HG02588 (cell line): ENCODE measurements at regions not wholly inside any gene's neighbourhood (a gene's known extent, or its start where the extent isn't known, plus 50 kb on each side); places are given as distances from the start of the nearest gene placed in this dataset.
"Not testable (repeated sequence)": the region's sequence is repeated elsewhere in the genome, so short reads cannot be mapped to it uniquely, and the experiment has no call there.

ENCODE experiments used
- ATAC-seq: cut with Tn5 transposase; IDR thresholded peaks from one replicate; pipeline ENCODE4 v1.9.1; 2021; ENCODE audit warnings: mild to moderate bottlenecking, moderate library complexity; ENCODE audit not compliant: unreplicated experiment

DNA sequence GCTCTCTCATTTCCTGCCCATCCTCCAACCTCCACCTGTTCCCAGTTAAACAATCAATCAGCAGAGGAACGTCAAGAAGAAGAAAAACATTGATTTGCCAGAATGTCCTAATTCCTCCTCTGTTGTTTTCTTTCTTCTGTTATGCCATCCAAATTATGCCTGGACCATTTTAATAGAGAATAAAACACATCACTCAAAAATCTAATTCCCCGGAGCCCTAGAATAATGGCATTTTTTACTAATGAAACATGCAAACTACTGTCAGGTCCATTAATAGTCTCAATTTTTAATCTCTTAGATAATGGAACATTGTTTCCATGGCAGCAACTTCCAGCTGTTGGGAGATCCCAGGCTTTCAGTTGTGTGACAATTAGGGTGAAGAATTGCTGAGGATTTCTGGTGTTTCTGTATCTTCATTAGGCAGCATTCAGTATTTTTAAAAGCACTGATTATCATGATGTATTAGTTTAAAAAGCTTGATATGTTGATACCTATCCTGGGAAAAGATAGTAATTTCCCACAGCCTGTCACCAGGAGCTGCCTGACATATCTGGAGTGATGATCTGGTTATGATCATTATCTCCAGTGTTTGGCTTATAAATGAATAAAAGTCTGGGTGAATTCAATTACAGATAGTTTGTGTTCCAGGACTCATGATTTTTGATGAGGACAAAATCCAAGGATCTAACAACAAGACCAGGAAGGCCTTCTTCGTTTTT, 209.8 kb downstream of the TPBG start:
- ATAC-seq, result no peak

- no peak for ATAC-seq
Measured at GRCh38 chr6:82576284-82576683, 212.7 kb downstream of the TPBG start.

GRCh38 chr6:82584194-82584695, 220.6 kb downstream of the TPBG start:
- no peak for ATAC-seq

- ATAC-seq, result no peak
Measured at GRCh38 chr6:82584856-82585255, 221.2 kb downstream of the TPBG start.

DNA sequence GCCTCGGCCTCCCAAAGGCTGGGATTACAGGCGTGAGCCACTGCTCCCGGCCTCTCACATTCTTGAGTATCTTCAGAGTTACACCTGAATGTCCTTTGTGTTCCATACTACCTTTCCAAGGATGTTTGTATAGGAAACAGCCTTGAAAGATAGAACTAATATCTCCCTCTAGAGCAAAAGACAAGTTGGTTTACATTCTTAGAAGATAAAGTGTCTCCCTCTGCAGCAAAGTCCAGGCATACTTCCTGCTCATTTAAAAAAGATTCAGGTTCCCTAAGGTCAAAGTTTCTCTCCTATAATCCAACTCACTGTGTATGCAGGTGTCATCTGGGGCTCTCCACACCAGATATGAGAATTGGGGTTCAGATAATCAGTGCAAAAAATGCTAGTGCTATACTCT, 224.4 kb downstream of the TPBG start:
- ATAC-seq, result no peak

- no peak for ATAC-seq
Measured at GRCh38 chr6:82588859-82589412, 225.3 kb downstream of the TPBG start.

DNA sequence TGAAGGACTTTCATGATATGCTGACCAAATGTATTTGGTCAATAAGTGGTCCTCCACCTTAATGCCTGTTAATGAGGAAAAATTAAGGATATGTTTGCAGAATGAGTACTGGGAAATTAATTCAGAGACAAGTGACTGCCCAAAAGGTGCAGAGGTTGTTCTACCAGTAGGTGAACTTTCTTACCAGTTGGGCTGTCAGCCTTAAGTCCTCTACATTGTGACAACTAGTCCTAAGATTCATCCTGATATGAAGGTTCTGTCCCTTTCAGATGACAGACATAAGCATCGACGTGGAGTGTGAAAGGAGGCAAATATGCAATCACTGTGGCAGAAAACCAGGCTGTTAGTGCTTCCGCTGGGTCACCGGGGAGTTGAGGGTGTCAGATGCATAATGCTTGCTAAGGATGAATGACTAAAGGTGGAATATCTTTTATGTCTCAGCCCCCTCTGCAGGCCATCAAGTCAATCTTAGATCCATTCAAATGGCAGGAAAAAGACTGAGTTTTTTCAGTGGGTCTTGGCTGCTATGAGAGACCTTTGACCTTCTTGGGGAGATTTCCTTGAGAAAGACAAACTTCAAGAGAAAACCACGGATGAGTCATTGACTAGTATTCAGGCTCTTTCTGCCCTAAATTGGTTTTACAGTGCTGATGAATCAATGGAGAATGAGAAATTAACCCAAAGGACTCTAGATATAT, 226.0 kb downstream of the TPBG start:
- ATAC-seq, result peak; percentile 64

- no peak for ATAC-seq
Measured at GRCh38 chr6:82597201-82597600, 233.6 kb downstream of the TPBG start.

- ATAC-seq, result no peak
Measured at GRCh38 chr6:82602776-82603175, 239.2 kb downstream of the TPBG start.

GRCh38 chr6:82603871-82604270, 240.3 kb downstream of the TPBG start:
- ATAC-seq, result no peak

GRCh38 chr6:82607998-82608725, 244.5 kb downstream of the TPBG start:
- no peak for ATAC-seq

GRCh38 chr6:82608781-82609180, 245.2 kb downstream of the TPBG start:
- ATAC-seq, result no peak

DNA sequence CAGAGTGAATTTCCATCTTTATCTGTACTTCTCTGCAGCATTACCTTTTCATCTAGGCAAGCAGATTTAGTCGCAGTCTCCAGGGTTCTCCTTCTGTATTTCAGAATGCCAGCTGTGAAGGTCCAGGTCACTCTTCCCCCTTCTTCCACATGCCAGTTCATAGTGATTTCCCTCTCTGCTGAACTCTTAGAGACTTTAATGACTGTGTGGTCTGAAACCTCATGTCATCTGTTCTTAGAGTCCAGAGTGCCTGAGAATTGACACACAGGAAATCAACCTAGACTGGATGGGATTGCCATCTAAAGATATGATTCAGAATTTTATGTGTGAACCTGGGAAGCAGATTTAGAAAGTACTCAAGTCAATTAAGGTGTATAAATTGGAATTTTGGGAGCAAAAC, 248.1 kb downstream of the TPBG start:
- no peak for ATAC-seq

DNA sequence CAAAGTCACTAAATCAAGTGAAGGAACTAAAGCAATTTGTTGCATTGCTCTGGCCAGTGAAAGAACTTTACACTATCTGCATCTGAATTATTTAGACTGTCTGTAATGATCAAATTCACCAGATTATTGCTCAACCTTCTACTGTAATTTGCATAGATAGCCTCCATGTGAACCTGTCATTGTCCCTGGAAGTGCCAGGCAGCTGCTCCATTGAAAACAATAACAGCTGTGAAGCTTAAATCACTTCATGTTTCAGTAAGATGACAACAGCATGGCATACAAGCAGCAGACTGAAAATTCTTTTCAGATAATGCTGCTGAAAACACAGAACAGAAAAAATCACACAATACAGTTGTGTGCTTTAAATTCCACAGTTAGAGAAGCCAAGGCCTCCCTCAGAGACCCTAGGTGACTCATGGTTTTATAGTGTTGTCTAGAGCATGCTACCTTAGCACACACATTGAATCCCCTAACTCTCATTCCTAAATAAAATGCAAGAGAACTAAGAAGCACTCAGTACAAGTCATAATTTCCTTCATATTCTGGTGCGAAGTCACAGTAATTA, 248.9 kb downstream of the TPBG start:
- ATAC-seq, result no peak

DNA sequence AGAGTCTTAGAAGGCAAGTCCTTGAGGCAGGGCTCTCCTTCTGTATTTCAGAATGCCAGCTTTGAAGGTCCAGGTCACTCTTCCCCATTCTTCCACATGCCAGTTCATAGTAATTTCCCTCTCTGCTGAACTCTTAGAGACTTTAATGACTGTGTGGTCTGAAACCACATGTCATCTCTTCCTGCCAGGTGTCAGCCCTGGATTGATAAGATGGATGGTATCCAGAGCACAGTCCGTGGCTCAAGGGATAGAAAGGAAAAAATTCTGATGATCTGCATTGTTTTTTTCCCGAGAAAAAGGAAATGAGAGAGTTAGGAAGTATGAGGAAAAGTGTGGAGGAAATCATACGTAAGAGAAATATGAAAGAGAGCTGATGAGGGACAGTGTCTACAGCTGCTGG, 250.9 kb downstream of the TPBG start:
- no peak for ATAC-seq

DNA sequence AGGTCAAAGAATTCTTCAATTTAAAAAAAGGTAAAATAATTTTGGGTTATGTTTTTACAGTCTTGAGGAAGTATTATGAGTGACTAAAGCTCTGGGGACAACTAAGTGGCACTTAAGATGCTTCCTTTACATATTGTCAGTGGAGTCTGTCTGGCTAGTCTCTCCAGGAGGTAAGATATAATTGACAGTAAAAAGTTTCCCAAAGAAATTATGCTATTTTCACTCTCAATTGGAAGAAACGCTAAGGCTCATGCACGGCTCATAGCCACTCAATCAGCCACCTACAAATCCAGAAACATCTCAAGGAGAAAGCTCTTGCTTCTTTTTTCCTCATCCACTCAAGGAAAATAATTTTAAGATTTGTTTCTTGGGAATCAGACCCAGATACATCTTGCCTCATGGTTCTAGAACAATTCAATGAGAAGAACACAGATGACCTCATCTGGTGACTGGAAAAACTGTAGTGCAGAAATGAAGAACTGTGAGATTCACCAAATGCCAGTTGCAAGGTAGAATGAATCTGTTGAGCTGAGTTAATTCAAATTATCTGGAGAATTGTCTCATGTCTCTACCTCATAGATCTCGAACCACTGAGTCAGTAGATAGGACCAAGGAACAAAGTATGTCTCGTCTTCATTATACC, 252.9 kb downstream of the TPBG start:
- no peak for ATAC-seq

DNA sequence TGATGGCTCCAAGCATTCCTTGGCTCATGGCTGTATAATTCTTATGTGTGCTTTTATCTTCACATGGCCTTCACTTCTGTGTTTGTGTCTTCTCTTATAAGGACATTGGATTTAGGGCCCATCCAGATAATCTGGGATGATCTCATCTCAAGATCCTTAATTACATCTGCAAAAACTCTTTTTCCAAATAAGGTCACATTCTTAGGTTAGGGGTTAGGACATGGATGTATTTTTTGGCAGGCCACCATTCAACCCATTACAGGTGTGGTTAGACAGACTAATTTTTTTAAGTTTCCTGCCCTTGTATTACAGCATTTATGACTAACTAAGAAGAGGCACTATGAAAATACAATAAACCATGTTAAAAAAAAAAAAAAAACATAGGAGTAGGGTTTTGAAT, 254.0 kb downstream of the TPBG start:
- no peak for ATAC-seq

- no peak for ATAC-seq
Measured at GRCh38 chr6:82619573-82619972, 256.0 kb downstream of the TPBG start.

- no peak for ATAC-seq
Measured at GRCh38 chr6:82622461-82622860, 258.8 kb downstream of the TPBG start.

- ATAC-seq, result no peak
Measured at GRCh38 chr6:82624251-82624650, 260.6 kb downstream of the TPBG start.

DNA sequence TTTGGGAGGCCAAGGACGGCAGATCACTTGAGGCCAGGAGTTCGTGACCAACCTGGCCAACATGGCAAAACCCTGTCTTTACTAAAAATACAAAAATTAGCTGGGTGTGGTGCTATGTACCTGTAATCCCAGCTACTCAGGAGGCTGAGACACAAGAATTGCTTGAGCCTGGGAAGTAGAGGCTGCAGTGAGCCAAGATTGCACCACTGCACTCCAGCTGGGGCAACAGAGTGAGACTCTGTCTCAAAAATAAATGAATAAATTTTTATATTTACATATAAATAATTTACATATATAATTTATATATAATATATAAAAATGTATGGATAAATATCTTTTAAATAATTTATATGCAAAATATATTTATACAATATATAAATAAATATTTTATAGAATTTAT, 263.3 kb downstream of the TPBG start:
- not testable (repeated sequence) for ATAC-seq
